HEK293 (cell line): ENCODE measurements at regions not wholly inside any gene's neighbourhood (a gene's known extent, or its start where the extent isn't known, plus 50 kb on each side); places are given as distances from the start of the nearest gene placed in this dataset.
A peak's percentile ranks its signal among the peaks of the same experiment; 100 is the strongest.

Experiments used
- CTCF ChIA-PET: fragments of 350-600 bp; formaldehyde crosslinking; extraction: SDS; loops from one replicate; lab custom pipeline; 2021; ENCODE audit warnings: antibody characterized with exemption; lab: Yijun Ruan, JAX
- POLR2A ChIA-PET: fragments of 300-600 bp; formaldehyde crosslinking; extraction: SDS; loops from one replicate; lab custom pipeline; 2020; ENCODE audit warnings: antibody characterized with exemption, inconsistent platforms; lab: Yijun Ruan, JAX
- H3K27ac ChIP-seq: fragments of 200-500 bp; sonication (Bioruptor generic); 2 replicates; pipeline ENCODE4 v1.5.1; 2014; ENCODE audit warnings: low read depth, low read length, control low read depth, inconsistent platforms; ENCODE audit errors: extremely low read depth
- H3K36me3 ChIP-seq, 2 experiments: fragments of 200-500 bp in 1 of 2; sonication (Bioruptor generic) in 1 of 2; 1 replicate in 1 of 2; 2 replicates in 1 of 2; pipeline ENCODE4 v1.5.1; 2014 to 2017; ENCODE audit warnings: inconsistent platforms in 2 of 2, low read length in 2 of 2; ENCODE audit not compliant: control insufficient read depth in 2 of 2, insufficient read depth in 1 of 2
- H3K4me1 ChIP-seq: fragments of 200-500 bp; sonication (Bioruptor generic); 2 replicates; pipeline ENCODE4 v1.5.1; 2014; ENCODE audit warnings: mild to moderate bottlenecking, low read length, inconsistent platforms; ENCODE audit not compliant: control insufficient read depth, insufficient read depth
- H3K4me3 ChIP-seq: 2 replicates; pipeline ENCODE4 v1.5.1; 2011; ENCODE audit warnings: low read depth, mild to moderate bottlenecking, control low read depth, low read length, moderate library complexity
- H3K9me3 ChIP-seq: fragments of 200-500 bp; sonication (Bioruptor generic); 2 replicates; pipeline ENCODE4 v1.5.1; 2014; ENCODE audit warnings: low read depth, low read length, inconsistent platforms; ENCODE audit not compliant: control insufficient read depth, insufficient read depth
- BCL11B ChIP-seq: fragments of 450-650 bp; formaldehyde crosslinking; IDR thresholded peaks from 2 replicates; pipeline ENCODE4 v1.5.1; 2016; ENCODE audit warnings: low read depth, missing biosample characterization, missing genetic modification characterization
- FEZF1 ChIP-seq: fragments of 450-650 bp; formaldehyde crosslinking; IDR thresholded peaks from 2 replicates; pipeline ENCODE4 v1.5.1; 2016; ENCODE audit warnings: missing biosample characterization, missing genetic modification characterization
- HIC1 ChIP-seq: fragments of 450-650 bp; formaldehyde crosslinking; IDR thresholded peaks from 2 replicates; pipeline ENCODE4 v1.5.1; 2016; ENCODE audit warnings: missing biosample characterization, missing genetic modification characterization
- KLF8 ChIP-seq: fragments of 450-650 bp; formaldehyde crosslinking; IDR thresholded peaks from 2 replicates; pipeline ENCODE4 v1.5.1; 2016; ENCODE audit warnings: missing biosample characterization, missing genetic modification characterization
- MEIS1 ChIP-seq: sonication (generic); formaldehyde crosslinking; IDR thresholded peaks from 2 replicates; pipeline ENCODE4 v1.8.1; 2022; ENCODE audit warnings: missing genetic modification reagents, mild to moderate bottlenecking, borderline replicate concordance
- PRDM2 ChIP-seq: fragments of 450-650 bp; formaldehyde crosslinking; IDR thresholded peaks from 2 replicates; pipeline ENCODE4 v1.5.1; 2016; ENCODE audit warnings: missing biosample characterization, missing genetic modification characterization, borderline replicate concordance
- PRDM6 ChIP-seq: fragments of 450-650 bp; formaldehyde crosslinking; IDR thresholded peaks from 2 replicates; pipeline ENCODE4 v1.5.1; 2017; ENCODE audit warnings: missing biosample characterization, missing genetic modification characterization
- SCRT1 ChIP-seq: fragments of 450-650 bp; formaldehyde crosslinking; IDR thresholded peaks from 2 replicates; pipeline ENCODE4 v1.5.1; 2016; ENCODE audit warnings: missing biosample characterization, missing genetic modification characterization, borderline replicate concordance
- SCRT2 ChIP-seq: fragments of 450-650 bp; formaldehyde crosslinking; IDR thresholded peaks from 2 replicates; pipeline ENCODE4 v1.5.1; 2016; ENCODE audit warnings: missing biosample characterization, missing genetic modification characterization
- ZNF138 ChIP-seq: fragments of 450-650 bp; formaldehyde crosslinking; IDR thresholded peaks from 2 replicates; pipeline ENCODE4 v1.5.1; 2016; ENCODE audit warnings: missing biosample characterization, missing genetic modification characterization, borderline replicate concordance
- ZNF146 ChIP-seq: fragments of 450-650 bp; formaldehyde crosslinking; IDR thresholded peaks from 2 replicates; pipeline ENCODE4 v1.5.1; 2016; ENCODE audit warnings: missing biosample characterization, missing genetic modification characterization
- ZNF169 ChIP-seq: fragments of 450-650 bp; formaldehyde crosslinking; IDR thresholded peaks from 2 replicates; pipeline ENCODE4 v1.5.1; 2016; ENCODE audit warnings: missing biosample characterization, missing genetic modification characterization
- ZNF221 ChIP-seq: fragments of 450-650 bp; formaldehyde crosslinking; IDR thresholded peaks from 2 replicates; pipeline ENCODE4 v1.5.1; 2017; ENCODE audit warnings: missing biosample characterization, missing genetic modification characterization, borderline replicate concordance
- ZNF23 ChIP-seq: fragments of 450-650 bp; formaldehyde crosslinking; IDR thresholded peaks from 2 replicates; pipeline ENCODE4 v1.5.1; 2016; ENCODE audit warnings: missing biosample characterization, missing genetic modification characterization, borderline replicate concordance
- ZNF266 ChIP-seq: fragments of 450-650 bp; formaldehyde crosslinking; IDR thresholded peaks from 2 replicates; pipeline ENCODE4 v1.5.1; 2016; ENCODE audit warnings: missing biosample characterization, missing genetic modification characterization, low read depth
- ZNF311 ChIP-seq: fragments of 450-650 bp; formaldehyde crosslinking; IDR thresholded peaks from 2 replicates; pipeline ENCODE4 v1.5.1; 2017; ENCODE audit warnings: missing biosample characterization, missing genetic modification characterization, borderline replicate concordance
- ZNF394 ChIP-seq: fragments of 450-650 bp; formaldehyde crosslinking; IDR thresholded peaks from 2 replicates; pipeline ENCODE4 v1.5.1; 2016; ENCODE audit warnings: missing biosample characterization, missing genetic modification characterization, mild to moderate bottlenecking, moderate library complexity, borderline replicate concordance
- ZNF510 ChIP-seq: fragments of 450-650 bp; formaldehyde crosslinking; IDR thresholded peaks from 2 replicates; pipeline ENCODE4 v1.5.1; 2018; ENCODE audit warnings: mild to moderate bottlenecking, missing genetic modification characterization, missing biosample characterization; ENCODE audit not compliant: insufficient replicate concordance
- ZNF558 ChIP-seq: fragments of 450-650 bp; formaldehyde crosslinking; IDR thresholded peaks from 2 replicates; pipeline ENCODE4 v1.5.1; 2016; ENCODE audit warnings: missing biosample characterization, missing genetic modification characterization
- ZNF560 ChIP-seq: fragments of 450-650 bp; formaldehyde crosslinking; IDR thresholded peaks from 2 replicates; pipeline ENCODE4 v1.5.1; 2017; ENCODE audit warnings: missing biosample characterization, missing genetic modification characterization, borderline replicate concordance
- ZNF701 ChIP-seq: fragments of 450-650 bp; formaldehyde crosslinking; IDR thresholded peaks from 2 replicates; pipeline ENCODE4 v1.5.1; 2016; ENCODE audit warnings: missing biosample characterization, missing genetic modification characterization
- ZNF830 ChIP-seq: fragments of 450-650 bp; IDR thresholded peaks from 2 replicates; pipeline ENCODE4 v1.5.0; 2018; ENCODE audit warnings: missing biosample characterization, missing genetic modification characterization, low read depth, mild to moderate bottlenecking, moderate library complexity
- ZSCAN16 ChIP-seq: fragments of 450-650 bp; formaldehyde crosslinking; IDR thresholded peaks from 2 replicates; pipeline ENCODE4 v1.5.1; 2016; ENCODE audit warnings: missing biosample characterization, missing genetic modification characterization

- no peak for TF ChIP-seq PRDM6
- TF ChIP-seq ZNF560 (tag by site-specific recombination) = no peak
- no peak for TF ChIP-seq KLF8 (tag by site-specific recombination)
- TF ChIP-seq, all 188 proteins: peak for 34
Observed at GRCh38 chr4:174120446-174121295, 162.8 kb downstream of the FBXO8 start (continued).

- CTCF ChIA-PET = interaction anchor here (0.7 to 1.5 kb wide), 8 partner anchors 8 to 129 kb away, joined by 3 to 5 read pairs (median 4); no protein-coding TSS in a partner anchor
- H3K4me3 ChIP-seq = peak overlapping the region; percentile 46; the same call in 1 of the 2 replicates
- H3K27ac ChIP-seq = no peak overlapping the region
- H3K4me1 ChIP-seq = no peaks in the 10 kb centered on the region
- no peaks in the 10 kb centered on the region for H3K9me3 ChIP-seq
- TF ChIP-seq ZNF221 (no peak), SCRT2 (tag by site-specific recombination) (peak; percentile 61; the same call in 1 of the 2 replicates), SCRT1 (tag by site-specific recombination) (0 out of 2 replicates have a peak, but pooled peaks have one; percentile 19)
- no peaks in the 10 kb centered on the region for H3K36me3 ChIP-seq
- POLR2A ChIA-PET = no interaction called here
Observed at GRCh38 chr4:174119830-174120229, 163.6 kb downstream of the FBXO8 start.

- CTCF ChIA-PET = no interaction called here
- Histone ChIP-seq H3K27ac (no peak overlapping the region), H3K9me3 (no peaks in the 10 kb centered on the region), H3K4me3 (no peak overlapping the region), H3K4me1 (no peaks in the 10 kb centered on the region), H3K36me3 (no peaks in the 10 kb centered on the region)
- POLR2A ChIA-PET = no interaction called here
- no peak for TF ChIP-seq ZNF266
- no peak for TF ChIP-seq BCL11B (tag by site-specific recombination)
- TF ChIP-seq ZNF510 (tag by site-specific recombination) = no peak
- TF ChIP-seq MEIS1 (CRISPR knock-in tag) = no peak
- TF ChIP-seq ZNF23 = no peak
- no peak for TF ChIP-seq FEZF1 (tag by site-specific recombination)
- TF ChIP-seq ZNF701 (tag by site-specific recombination) = no peak
- no peak for TF ChIP-seq ZNF830 (tag by site-specific recombination)
- no peak for TF ChIP-seq PRDM2 (tag by site-specific recombination)
- TF ChIP-seq ZNF138 (tag by site-specific recombination) = no peak
- TF ChIP-seq ZNF169 = no peak
- no peak for TF ChIP-seq ZNF311 (tag by site-specific recombination)
- no peak for TF ChIP-seq ZNF394 (tag by site-specific recombination)
- no peak for TF ChIP-seq ZNF146 (tag by site-specific recombination)
- TF ChIP-seq HIC1 (tag by site-specific recombination) = no peak
- no peak for TF ChIP-seq ZSCAN16 (tag by site-specific recombination)
- no peak for TF ChIP-seq ZNF558
Observed at GRCh38 chr4:174119051-174119450, 164.4 kb downstream of the FBXO8 start.
